Testis (tissue), 2 donors: ENCODE measurements at regions not wholly inside any gene's neighbourhood (a gene's known extent, or its start where the extent isn't known, plus 50 kb on each side); places are given as distances from the start of the nearest gene placed in this dataset.

Experiments used
- DNase-seq: peaks from one replicate; pipeline ENCODE4 v3.0.0-alpha.2; 2019
- H3K27ac ChIP-seq, 2 donors: fragments of 200-600 bp; sonication (generic); one replicate each; pipeline ENCODE4 v1.5.1; 2019
- H3K27me3 ChIP-seq: fragments of 200-600 bp; sonication (generic); one replicate; pipeline ENCODE4 v1.5.1; 2019
- H3K36me3 ChIP-seq: fragments of 200-600 bp; sonication (generic); one replicate; pipeline ENCODE4 v1.5.1; 2017; ENCODE audit warnings: low read depth; ENCODE audit errors: missing control alignments
- H3K4me1 ChIP-seq: fragments of 200-600 bp; sonication (generic); one replicate; pipeline ENCODE4 v1.5.1; 2019
- H3K4me3 ChIP-seq, 2 donors: fragments of 200-600 bp; sonication (generic); one replicate each; pipeline ENCODE4 v1.5.1; 2017 to 2019
- H3K9me3 ChIP-seq: fragments of 200-600 bp; sonication (generic); one replicate; pipeline ENCODE4 v1.5.1; 2017
- POLR2A ChIP-seq: fragments of 450-650 bp; IDR thresholded peaks from one replicate; pipeline ENCODE4 v1.6.1; 2017; ENCODE audit warnings: antibody characterized with exemption, mild to moderate bottlenecking, moderate library complexity
- WGBS, 2 donors: methylation state at CpG; one replicate each; pipeline ENCODE4 v1.1.5; 2018; 5-methylcytosine and 5-hydroxymethylcytosine counted together
- intact Hi-C: fragments of 100-400 bp; cut with DNase I; formaldehyde crosslinking; loops from one replicate; pipeline ENCODE4 v1.15.1; 2023; ENCODE audit warnings: low total_unique reads
- TF ChIP-seq, protein P1 (sequence below), 3 experiments: fragments of 450-650 bp in 2 of 3; fragments of 200-600 bp in 1 of 3; sonication (generic) in 1 of 3; IDR thresholded peaks; one replicate each; pipeline ENCODE4 v1.5.1; 2016 to 2019; ENCODE audit warnings: antibody characterized with exemption in 3 of 3, mild to moderate bottlenecking in 2 of 3, moderate library complexity in 1 of 3

DNA sequence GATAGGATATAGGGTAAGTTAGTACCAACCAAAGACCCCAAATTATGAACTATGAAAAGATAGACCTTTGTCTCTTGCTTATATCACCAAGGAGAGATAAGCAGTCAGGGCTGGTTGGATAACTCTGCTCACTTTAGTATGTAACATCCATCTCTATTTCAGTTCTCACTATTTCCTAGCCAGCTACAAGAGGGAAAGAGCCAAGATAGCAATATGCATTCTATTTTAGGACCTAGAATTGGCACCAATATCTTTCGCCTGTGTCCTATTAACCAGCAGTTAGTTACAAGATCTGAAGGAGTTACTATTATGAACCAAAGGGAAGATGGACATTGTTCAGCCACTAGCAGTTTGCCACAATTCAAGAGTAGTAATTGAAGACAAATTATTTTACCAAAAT is 457.5 kb downstream of the NSUN3 start:
- intact Hi-C loops, result no loop called here
- H3K27me3 ChIP-seq, result no peaks in the 10 kb centered on the region
- TF ChIP-seq POLR2A, result no peak
- TF ChIP-seq, protein P1, sequence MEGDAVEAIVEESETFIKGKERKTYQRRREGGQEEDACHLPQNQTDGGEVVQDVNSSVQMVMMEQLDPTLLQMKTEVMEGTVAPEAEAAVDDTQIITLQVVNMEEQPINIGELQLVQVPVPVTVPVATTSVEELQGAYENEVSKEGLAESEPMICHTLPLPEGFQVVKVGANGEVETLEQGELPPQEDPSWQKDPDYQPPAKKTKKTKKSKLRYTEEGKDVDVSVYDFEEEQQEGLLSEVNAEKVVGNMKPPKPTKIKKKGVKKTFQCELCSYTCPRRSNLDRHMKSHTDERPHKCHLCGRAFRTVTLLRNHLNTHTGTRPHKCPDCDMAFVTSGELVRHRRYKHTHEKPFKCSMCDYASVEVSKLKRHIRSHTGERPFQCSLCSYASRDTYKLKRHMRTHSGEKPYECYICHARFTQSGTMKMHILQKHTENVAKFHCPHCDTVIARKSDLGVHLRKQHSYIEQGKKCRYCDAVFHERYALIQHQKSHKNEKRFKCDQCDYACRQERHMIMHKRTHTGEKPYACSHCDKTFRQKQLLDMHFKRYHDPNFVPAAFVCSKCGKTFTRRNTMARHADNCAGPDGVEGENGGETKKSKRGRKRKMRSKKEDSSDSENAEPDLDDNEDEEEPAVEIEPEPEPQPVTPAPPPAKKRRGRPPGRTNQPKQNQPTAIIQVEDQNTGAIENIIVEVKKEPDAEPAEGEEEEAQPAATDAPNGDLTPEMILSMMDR (IDR thresholded peaks at IDR 0.05), result no peak
- no peaks in the 10 kb centered on the region for H3K9me3 ChIP-seq
- H3K4me3 ChIP-seq, result no peak overlapping the region
- no peak overlapping the region for H3K27ac ChIP-seq
- no peaks in the 10 kb centered on the region for H3K36me3 ChIP-seq
- WGBS, 2 donors, result 93 to 100% methylated on average over 1 of the region's 1 CpG
- H3K4me1 ChIP-seq, result no peaks in the 10 kb centered on the region
- DNase-seq, result no peak

DNA sequence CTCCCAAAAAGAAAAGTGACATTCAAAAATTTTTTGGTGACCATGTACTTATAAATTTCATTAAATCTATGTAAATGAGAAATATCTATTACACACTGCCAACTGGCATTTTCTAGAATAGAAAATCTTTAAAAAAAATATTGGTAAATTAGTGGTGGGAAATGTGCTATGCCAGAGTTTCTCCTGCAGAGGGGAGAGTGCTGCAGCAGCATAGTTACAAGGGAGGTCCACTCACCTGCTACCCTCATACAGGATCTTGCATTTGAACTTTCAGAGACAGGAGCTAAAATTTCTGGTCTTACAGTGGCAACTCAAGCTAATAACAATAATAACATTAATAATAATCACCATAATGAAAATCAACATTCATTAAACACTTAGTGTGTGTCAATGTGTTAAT is 459.6 kb downstream of the NSUN3 start:
- TF ChIP-seq POLR2A, result no peak
- TF ChIP-seq, protein P1 (IDR thresholded peaks at IDR 0.05), result peak in 1 of 3 experiments; percentile 10
- no peaks in the 10 kb centered on the region for H3K27me3 ChIP-seq
- H3K27ac ChIP-seq, result no peak overlapping the region
- no peaks in the 10 kb centered on the region for H3K4me1 ChIP-seq
- DNase-seq, result no peak
- no peaks in the 10 kb centered on the region for H3K9me3 ChIP-seq
- H3K4me3 ChIP-seq, result no peak overlapping the region
- intact Hi-C loops, result no loop called here
- H3K36me3 ChIP-seq, result no peaks in the 10 kb centered on the region

DNA sequence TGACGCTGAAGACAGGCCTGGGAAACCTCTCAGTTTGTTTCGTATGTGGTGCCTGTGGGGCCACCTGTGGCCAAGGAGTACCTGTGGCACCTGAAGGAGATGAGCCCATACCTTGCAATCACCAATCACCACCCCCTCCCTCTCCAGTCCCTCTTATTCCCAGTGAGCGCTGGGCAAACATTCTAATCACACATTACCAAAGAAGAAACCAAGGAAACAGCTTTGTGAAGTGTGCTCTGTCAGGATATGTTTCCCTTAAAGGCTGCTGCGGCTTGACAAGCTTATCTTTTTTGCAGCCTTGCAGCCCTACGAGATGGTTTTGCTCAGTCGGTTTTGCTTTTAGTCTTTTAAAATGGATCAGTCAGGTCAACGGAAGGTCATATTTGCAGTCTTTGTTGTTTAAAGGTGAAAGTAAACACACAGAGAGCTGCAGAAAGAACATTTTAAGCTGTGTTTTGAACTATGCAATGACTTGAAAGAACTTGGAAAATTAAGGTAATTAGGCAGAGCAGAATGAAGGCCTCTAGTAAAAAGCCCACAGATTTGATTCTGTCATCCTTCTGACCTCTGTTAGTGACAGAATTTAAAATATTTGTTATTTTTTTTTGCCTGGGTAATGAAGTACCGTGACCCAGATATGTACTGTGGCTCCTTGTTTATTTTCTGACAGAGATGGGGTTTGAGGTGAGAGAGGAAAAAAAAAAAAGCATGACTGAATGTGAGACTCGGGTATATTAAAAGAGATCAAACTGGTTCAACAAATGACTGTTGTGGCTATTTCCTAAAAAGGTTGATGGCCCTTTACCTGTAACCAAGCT is 461.4 kb downstream of the NSUN3 start:
- DNase-seq, result no peak
- intact Hi-C loops, result no loop called here
- WGBS, 2 donors, result 41 to 42% methylated on average over 9 of the region's 9 CpGs
- no peak for TF ChIP-seq POLR2A
- TF ChIP-seq, protein P1 (IDR thresholded peaks at IDR 0.05), result no peak
- no peaks in the 10 kb centered on the region for H3K9me3 ChIP-seq
- H3K4me3 ChIP-seq, result no peak overlapping the region
- no peak overlapping the region for H3K27ac ChIP-seq
- H3K36me3 ChIP-seq, result no peaks in the 10 kb centered on the region
- no peaks in the 10 kb centered on the region for H3K27me3 ChIP-seq
- H3K4me1 ChIP-seq, result no peaks in the 10 kb centered on the region

DNA sequence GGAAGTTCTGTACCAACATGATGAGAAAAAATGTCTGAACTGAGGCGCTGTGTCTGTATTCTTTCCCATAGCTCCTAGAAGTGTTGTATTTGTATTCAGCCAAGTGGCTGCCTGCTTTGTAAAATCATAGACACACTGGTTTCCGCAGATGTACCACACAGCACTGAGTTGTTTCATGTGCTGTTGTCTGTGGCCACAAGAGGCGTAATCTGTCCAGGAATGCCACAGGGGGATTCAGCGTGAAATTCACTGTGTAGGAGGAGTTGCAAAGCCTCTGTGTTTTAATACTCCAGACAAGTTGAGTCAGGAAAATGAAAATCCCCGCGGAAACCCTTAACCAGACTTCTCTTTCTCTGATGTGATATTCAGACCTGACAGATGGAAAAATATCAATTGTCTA is 462.2 kb downstream of the NSUN3 start:
- no peak overlapping the region for H3K27ac ChIP-seq
- H3K27me3 ChIP-seq, result no peaks in the 10 kb centered on the region
- H3K9me3 ChIP-seq, result no peaks in the 10 kb centered on the region
- H3K4me3 ChIP-seq, result no peak overlapping the region
- peak; percentile 30 for DNase-seq
- 70% methylated on average over 6 of the region's 6 CpGs for WGBS, 2 donors
- intact Hi-C loops, result no loop called here
- no peaks in the 10 kb centered on the region for H3K36me3 ChIP-seq
- no peak for TF ChIP-seq POLR2A
- TF ChIP-seq, protein P1 (IDR thresholded peaks at IDR 0.05), result peak in 1 of 3 experiments; percentile 30
- H3K4me1 ChIP-seq, result no peaks in the 10 kb centered on the region

DNA sequence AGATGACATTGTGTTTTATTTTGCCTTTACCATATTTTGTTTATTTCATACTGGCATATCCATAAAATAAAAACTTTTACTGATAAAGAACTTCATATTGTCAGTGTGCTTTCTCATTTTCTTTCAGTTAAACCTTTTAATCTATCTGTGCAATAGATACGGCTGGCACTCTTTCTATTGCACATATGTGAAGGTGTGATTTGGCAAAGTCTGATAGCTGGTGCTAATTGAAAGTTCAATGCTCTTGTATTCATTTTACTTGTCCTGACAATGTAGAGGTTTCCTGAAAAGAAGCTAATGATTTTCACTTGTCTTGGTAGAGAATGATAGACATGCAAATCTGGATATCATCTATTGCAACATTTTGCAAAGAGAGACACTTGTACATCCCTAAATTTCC is 467.0 kb downstream of the NSUN3 start:
- TF ChIP-seq, protein P1 (IDR thresholded peaks at IDR 0.05), result no peak
- TF ChIP-seq POLR2A, result no peak
- WGBS, 2 donors, result 92 to 95% methylated on average over 1 of the region's 1 CpG
- Histone ChIP-seq H3K9me3 (no peaks in the 10 kb centered on the region), H3K4me1 (no peaks in the 10 kb centered on the region), H3K36me3 (no peaks in the 10 kb centered on the region), H3K27ac (no peak overlapping the region), H3K4me3 (no peak overlapping the region), H3K27me3 (no peaks in the 10 kb centered on the region)
- no peak for DNase-seq
- intact Hi-C loops, result no loop called here
